GM10248 (cell line): ENCODE measurements at regions not wholly inside any gene's neighbourhood (a gene's known extent, or its start where the extent isn't known, plus 50 kb on each side); places are given as distances from the start of the nearest gene placed in this dataset.

Experiments
- CTCF ChIA-PET: fragments of 300-600 bp; sonication (Branson Sonifier 250); formaldehyde crosslinking; extraction: SDS; loops from one replicate; lab custom pipeline; 2021; ENCODE audit warnings: antibody characterized with exemption; lab: Yijun Ruan, JAX
- POLR2A ChIA-PET: fragments of 350-650 bp; sonication (Branson Sonifier 250); formaldehyde crosslinking; extraction: SDS; loops from one replicate; lab custom pipeline; 2020; ENCODE audit warnings: antibody characterized with exemption; lab: Yijun Ruan, JAX
- DNase-seq: peaks from one replicate; pipeline ENCODE4 v3.0.0; 2012; ENCODE audit errors: extremely low spot score
- TF ChIP-seq, protein P1 (sequence below): IDR thresholded peaks from 2 replicates; pipeline ENCODE4 v1.5.1; 2012; ENCODE audit warnings: mild to moderate bottlenecking, low read depth; ENCODE audit errors: extremely low read depth, missing control alignments, control extremely low read depth

DNA sequence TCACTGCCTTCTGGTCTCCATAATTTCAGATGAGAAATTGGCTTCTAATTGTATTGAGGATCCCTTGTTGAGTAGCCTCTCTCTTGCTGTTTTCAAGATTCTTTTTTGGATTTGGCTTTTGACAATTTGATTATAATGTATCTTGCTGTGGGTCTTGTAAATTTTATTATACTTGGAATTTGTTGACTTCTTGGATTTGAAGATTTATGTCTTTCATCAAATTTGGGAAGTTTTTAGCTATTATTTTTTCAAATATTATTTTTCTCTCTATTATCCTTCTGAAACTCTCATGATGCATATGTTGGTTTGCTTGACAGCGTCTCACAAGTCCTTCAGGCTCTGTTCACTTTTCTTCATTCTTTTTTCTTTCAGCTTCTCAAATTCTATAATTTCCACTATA, 126.1 kb downstream of the C1orf94 start:
- ChIA-PET POLR2A (no interaction called here), CTCF (no interaction called here)

DNA sequence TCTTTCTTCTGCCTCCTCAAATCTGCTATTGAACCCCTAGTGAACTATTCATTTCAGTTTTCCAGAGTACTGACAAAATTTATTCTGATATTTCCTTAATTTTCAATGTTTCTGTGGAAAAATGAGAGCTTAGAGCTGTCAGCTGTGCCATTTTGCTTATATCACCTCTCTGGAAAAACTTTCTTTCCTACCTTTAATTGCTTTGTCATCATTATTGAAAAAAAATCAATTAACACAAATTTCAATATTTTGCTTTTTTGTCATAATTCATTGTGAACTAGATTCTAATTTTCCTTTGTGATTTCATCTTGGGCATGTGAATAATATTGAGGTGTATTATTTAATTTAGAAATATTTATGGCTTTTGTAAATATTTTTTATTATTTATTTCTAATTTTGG, 126.5 kb downstream of the C1orf94 start:
- ChIA-PET CTCF (no interaction called here), POLR2A (no interaction called here)
- TF ChIP-seq, protein P1, sequence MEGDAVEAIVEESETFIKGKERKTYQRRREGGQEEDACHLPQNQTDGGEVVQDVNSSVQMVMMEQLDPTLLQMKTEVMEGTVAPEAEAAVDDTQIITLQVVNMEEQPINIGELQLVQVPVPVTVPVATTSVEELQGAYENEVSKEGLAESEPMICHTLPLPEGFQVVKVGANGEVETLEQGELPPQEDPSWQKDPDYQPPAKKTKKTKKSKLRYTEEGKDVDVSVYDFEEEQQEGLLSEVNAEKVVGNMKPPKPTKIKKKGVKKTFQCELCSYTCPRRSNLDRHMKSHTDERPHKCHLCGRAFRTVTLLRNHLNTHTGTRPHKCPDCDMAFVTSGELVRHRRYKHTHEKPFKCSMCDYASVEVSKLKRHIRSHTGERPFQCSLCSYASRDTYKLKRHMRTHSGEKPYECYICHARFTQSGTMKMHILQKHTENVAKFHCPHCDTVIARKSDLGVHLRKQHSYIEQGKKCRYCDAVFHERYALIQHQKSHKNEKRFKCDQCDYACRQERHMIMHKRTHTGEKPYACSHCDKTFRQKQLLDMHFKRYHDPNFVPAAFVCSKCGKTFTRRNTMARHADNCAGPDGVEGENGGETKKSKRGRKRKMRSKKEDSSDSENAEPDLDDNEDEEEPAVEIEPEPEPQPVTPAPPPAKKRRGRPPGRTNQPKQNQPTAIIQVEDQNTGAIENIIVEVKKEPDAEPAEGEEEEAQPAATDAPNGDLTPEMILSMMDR, result no peak
- no peak for DNase-seq

More for the DNA sequence above, 126.1 kb downstream of the C1orf94 start:
- TF ChIP-seq, protein P1, result no peak
- no peak for DNase-seq

DNA sequence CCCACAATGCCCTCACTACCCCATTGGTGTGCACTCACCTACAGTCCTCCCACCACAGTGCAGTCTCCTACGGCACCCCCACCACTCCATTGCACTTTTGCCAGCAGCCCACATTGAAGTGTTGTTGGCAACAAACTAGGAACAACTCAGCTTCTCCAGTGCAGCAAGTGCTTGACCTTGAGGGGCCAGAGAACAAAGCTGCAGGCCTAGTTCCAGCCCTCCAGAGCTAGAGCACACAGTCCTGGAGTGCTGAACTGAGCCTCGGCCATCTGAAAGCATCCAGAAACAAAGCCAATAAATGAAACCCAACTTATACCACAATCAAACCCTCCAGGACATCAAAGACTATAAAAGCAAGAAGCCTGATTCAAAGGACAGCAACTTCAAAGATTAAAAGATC, 129.9 kb downstream of the C1orf94 start:
- ChIA-PET POLR2A (no interaction called here), CTCF (no interaction called here)
- no peak for DNase-seq
- TF ChIP-seq, protein P1, result no peak

DNA sequence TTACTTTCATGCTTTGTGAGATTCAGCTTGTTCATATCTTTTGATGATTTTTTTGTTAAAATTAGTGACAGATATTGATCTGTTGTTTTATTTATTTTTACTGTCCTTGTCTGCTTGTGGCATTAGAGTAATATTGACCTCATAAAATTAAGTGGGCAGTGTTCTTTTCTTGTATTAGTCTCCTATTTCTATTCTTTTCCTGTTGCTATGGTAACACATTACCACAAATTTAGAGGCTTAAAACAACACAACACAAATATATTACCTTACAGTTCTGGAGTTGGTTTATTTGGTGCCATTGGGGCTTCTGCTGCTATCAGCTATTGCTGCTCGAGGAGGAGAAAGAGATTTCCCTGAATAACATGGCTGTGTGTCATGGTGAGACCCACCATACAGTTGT, 135.7 kb downstream of the C1orf94 start:
- DNase-seq, result no peak
- ChIA-PET POLR2A (no interaction called here), CTCF (no interaction called here)
- TF ChIP-seq, protein P1, result no peak

DNA sequence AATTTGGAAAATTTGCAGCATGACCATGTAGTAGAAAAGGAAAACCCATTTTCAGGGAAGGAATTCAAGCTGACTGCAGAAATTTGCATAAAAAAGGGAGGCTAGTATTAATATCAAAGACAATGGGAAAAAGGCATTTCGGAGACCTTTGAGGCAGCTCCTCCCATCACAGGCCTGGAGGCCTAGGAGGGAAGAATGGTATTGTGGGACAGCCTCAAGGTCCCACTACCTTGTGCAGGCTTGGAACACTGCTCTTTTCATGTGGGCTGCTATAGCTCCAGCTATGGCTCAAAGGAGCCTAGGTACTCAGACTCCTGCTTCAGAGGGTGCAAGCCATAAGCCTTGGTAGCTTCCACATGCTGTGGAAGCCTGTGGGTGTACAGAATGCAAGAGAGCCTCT, 139.3 kb downstream of the C1orf94 start:
- no peak for DNase-seq
- TF ChIP-seq, protein P1, result no peak
- ChIA-PET POLR2A (no interaction called here), CTCF (no interaction called here)

DNA sequence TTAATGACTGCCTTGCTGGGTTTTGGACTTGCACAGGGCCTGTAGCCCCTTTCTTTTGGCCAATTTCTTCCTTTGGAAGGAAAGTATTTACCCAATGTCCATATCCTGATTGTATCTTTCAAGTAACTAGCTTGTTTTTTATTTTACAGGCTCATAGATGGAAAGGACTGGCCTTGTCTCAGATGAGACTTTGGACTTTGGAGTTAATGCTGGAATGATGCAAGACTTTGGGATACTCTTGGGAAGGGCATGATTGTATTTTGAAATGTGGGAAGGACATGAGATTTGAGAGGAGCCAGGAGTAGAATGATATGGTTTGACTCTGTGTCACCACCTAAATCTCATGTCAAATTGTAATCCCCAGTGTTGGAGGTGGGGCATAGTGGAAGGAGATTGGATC, 140.1 kb downstream of the C1orf94 start:
- no peak for DNase-seq
- CTCF ChIA-PET, result interaction anchor here (1.4 kb wide), 1 partner anchor 16 kb away, joined by 4 read pairs; no protein-coding TSS in a partner anchor
- POLR2A ChIA-PET, result no interaction called here
- TF ChIP-seq, protein P1, result no peak

DNA sequence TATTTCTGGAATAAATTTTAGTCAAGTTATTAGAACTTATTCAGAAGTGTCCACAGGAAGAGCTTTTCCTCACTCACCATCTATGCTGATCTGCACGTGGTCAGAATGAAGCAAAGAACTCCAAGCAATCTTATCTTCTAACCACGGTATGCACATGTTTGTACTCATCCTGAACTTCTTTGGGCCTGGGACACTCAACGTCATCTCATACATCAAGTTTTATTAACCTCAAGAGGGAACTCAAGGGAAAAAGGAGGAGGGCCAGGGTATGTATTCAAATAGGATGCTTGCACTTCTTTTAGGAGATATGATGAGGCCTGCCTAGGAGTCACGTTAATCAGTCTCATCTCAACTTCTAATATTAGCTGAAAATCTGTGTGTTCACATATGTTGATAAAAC, 142.5 kb downstream of the C1orf94 start:
- ChIA-PET CTCF (interaction anchor here (1.2 kb wide), 1 partner anchor 9 kb away, joined by 4 read pairs; no protein-coding TSS in a partner anchor), POLR2A (no interaction called here)
- no peak for DNase-seq
- TF ChIP-seq, protein P1, result no peak
